HEK293 (cell line): ENCODE measurements at regions not wholly inside any gene's neighbourhood (a gene's known extent, or its start where the extent isn't known, plus 50 kb on each side); places are given as distances from the start of the nearest gene placed in this dataset.

Experiments
- CTCF ChIA-PET: fragments of 350-600 bp; formaldehyde crosslinking; extraction: SDS; loops from one replicate; lab custom pipeline; 2021; ENCODE audit warnings: antibody characterized with exemption; lab: Yijun Ruan, JAX
- POLR2A ChIA-PET: fragments of 300-600 bp; formaldehyde crosslinking; extraction: SDS; loops from one replicate; lab custom pipeline; 2020; ENCODE audit warnings: antibody characterized with exemption, inconsistent platforms; lab: Yijun Ruan, JAX
- H3K27ac ChIP-seq: fragments of 200-500 bp; sonication (Bioruptor generic); 2 replicates; pipeline ENCODE4 v1.5.1; 2014; ENCODE audit warnings: low read depth, low read length, control low read depth, inconsistent platforms; ENCODE audit errors: extremely low read depth
- H3K36me3 ChIP-seq, 2 experiments: fragments of 200-500 bp in 1 of 2; sonication (Bioruptor generic) in 1 of 2; 1 replicate in 1 of 2; 2 replicates in 1 of 2; pipeline ENCODE4 v1.5.1; 2014 to 2017; ENCODE audit warnings: inconsistent platforms in 2 of 2, low read length in 2 of 2; ENCODE audit not compliant: control insufficient read depth in 2 of 2, insufficient read depth in 1 of 2
- H3K4me1 ChIP-seq: fragments of 200-500 bp; sonication (Bioruptor generic); 2 replicates; pipeline ENCODE4 v1.5.1; 2014; ENCODE audit warnings: mild to moderate bottlenecking, low read length, inconsistent platforms; ENCODE audit not compliant: control insufficient read depth, insufficient read depth
- H3K4me3 ChIP-seq: 2 replicates; pipeline ENCODE4 v1.5.1; 2011; ENCODE audit warnings: low read depth, mild to moderate bottlenecking, control low read depth, low read length, moderate library complexity
- H3K9me3 ChIP-seq: fragments of 200-500 bp; sonication (Bioruptor generic); 2 replicates; pipeline ENCODE4 v1.5.1; 2014; ENCODE audit warnings: low read depth, low read length, inconsistent platforms; ENCODE audit not compliant: control insufficient read depth, insufficient read depth
- SETDB1 ChIP-seq: IDR thresholded peaks from one replicate; pipeline ENCODE4 v1.6.1; 2017; ENCODE audit warnings: mild to moderate bottlenecking, low read length, moderate library complexity, mixed read lengths; ENCODE audit not compliant: insufficient read length
- ZFP37 ChIP-seq: fragments of 450-650 bp; formaldehyde crosslinking; IDR thresholded peaks from 2 replicates; pipeline ENCODE4 v1.5.1; 2016; ENCODE audit warnings: missing biosample characterization, missing genetic modification characterization
- ZNF175 ChIP-seq: fragments of 450-650 bp; formaldehyde crosslinking; IDR thresholded peaks from 2 replicates; pipeline ENCODE4 v1.5.1; 2016; ENCODE audit warnings: missing biosample characterization, missing genetic modification characterization
- ZNF202 ChIP-seq: fragments of 450-650 bp; formaldehyde crosslinking; IDR thresholded peaks from 2 replicates; pipeline ENCODE4 v1.5.1; 2016; ENCODE audit warnings: missing biosample characterization, missing genetic modification characterization, borderline replicate concordance
- ZNF26 ChIP-seq: fragments of 450-650 bp; formaldehyde crosslinking; IDR thresholded peaks from 2 replicates; pipeline ENCODE4 v1.5.1; 2016; ENCODE audit warnings: missing biosample characterization, missing genetic modification characterization
- ZNF266 ChIP-seq: fragments of 450-650 bp; formaldehyde crosslinking; IDR thresholded peaks from 2 replicates; pipeline ENCODE4 v1.5.1; 2016; ENCODE audit warnings: missing biosample characterization, missing genetic modification characterization, low read depth
- ZNF280D ChIP-seq: fragments of 450-650 bp; formaldehyde crosslinking; IDR thresholded peaks from 2 replicates; pipeline ENCODE4 v1.5.1; 2016; ENCODE audit warnings: missing biosample characterization, missing genetic modification characterization
- ZNF292 ChIP-seq: fragments of 450-650 bp; formaldehyde crosslinking; IDR thresholded peaks from 2 replicates; pipeline ENCODE4 v1.5.1; 2016; ENCODE audit warnings: low read depth, missing biosample characterization, missing genetic modification characterization, borderline replicate concordance
- ZNF747 ChIP-seq: fragments of 450-650 bp; formaldehyde crosslinking; IDR thresholded peaks from 2 replicates; pipeline ENCODE4 v1.5.1; 2016; ENCODE audit warnings: missing biosample characterization, missing genetic modification characterization
- ZNF776 ChIP-seq: fragments of 450-650 bp; formaldehyde crosslinking; IDR thresholded peaks from 2 replicates; pipeline ENCODE4 v1.5.0; 2017; ENCODE audit warnings: missing biosample characterization, missing genetic modification characterization, borderline replicate concordance
- ZXDB ChIP-seq: fragments of 450-650 bp; formaldehyde crosslinking; IDR thresholded peaks from 2 replicates; pipeline ENCODE4 v1.5.1; 2016; ENCODE audit warnings: missing biosample characterization, missing genetic modification characterization
- TF ChIP-seq, protein P1 (sequence below): fragments of 450-650 bp; formaldehyde crosslinking; IDR thresholded peaks from 2 replicates; pipeline ENCODE4 v1.5.1; 2016; ENCODE audit warnings: missing biosample characterization, missing genetic modification characterization
- TF ChIP-seq, protein P2 (sequence below): fragments of 450-650 bp; formaldehyde crosslinking; IDR thresholded peaks from 2 replicates; pipeline ENCODE4 v1.5.1; 2016; ENCODE audit warnings: missing biosample characterization, missing genetic modification characterization
- TF ChIP-seq, protein P3 (sequence below): fragments of 450-650 bp; formaldehyde crosslinking; IDR thresholded peaks from 2 replicates; pipeline ENCODE4; 2016; ENCODE audit warnings: missing biosample characterization, missing genetic modification characterization

DNA sequence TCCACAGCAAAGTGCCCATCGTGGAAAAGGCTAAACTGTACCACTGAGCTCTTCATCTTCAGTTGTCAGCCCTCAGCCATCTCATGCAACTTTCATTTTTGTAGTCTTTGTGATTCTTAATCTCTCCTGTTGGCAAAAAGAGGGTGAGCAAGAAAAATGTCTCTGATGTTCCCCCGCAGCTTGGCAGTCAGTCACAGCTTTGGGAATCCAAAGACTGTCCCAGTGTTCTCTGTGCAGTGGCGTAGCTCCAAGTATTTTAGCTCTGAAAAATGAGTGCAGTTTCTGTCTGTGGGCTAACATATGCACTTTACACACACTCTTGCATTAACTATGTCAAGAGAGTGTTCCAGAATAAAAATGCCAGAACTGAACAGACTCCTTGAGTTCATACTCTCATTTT is 372.2 kb downstream of the TMEM232 start:
- ChIA-PET CTCF (interaction anchor here (1.0 kb wide), 1 partner anchor 272 kb away, joined by 3 read pairs; no protein-coding TSS in a partner anchor), POLR2A (no interaction called here)
- H3K4me3 ChIP-seq, result no peak overlapping the region
- no peak overlapping the region for H3K27ac ChIP-seq
- no peaks in the 10 kb centered on the region for H3K36me3 ChIP-seq
- no peaks in the 10 kb centered on the region for H3K9me3 ChIP-seq
- no peaks in the 10 kb centered on the region for H3K4me1 ChIP-seq
- no peak for TF ChIP-seq ZNF202 (tag by site-specific recombination)
- TF ChIP-seq ZFP37 (tag by site-specific recombination), result no peak
- TF ChIP-seq ZNF26, result no peak
- TF ChIP-seq ZNF175 (tag by site-specific recombination), result no peak
- TF ChIP-seq, protein P1, sequence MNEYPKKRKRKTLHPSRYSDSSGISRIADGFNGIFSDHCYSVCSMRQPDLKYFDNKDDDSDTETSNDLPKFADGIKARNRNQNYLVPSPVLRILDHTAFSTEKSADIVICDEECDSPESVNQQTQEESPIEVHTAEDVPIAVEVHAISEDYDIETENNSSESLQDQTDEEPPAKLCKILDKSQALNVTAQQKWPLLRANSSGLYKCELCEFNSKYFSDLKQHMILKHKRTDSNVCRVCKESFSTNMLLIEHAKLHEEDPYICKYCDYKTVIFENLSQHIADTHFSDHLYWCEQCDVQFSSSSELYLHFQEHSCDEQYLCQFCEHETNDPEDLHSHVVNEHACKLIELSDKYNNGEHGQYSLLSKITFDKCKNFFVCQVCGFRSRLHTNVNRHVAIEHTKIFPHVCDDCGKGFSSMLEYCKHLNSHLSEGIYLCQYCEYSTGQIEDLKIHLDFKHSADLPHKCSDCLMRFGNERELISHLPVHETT (tag by site-specific recombination), result no peak
- TF ChIP-seq ZNF266 (tag by site-specific recombination), result no peak
- TF ChIP-seq, protein P2, sequence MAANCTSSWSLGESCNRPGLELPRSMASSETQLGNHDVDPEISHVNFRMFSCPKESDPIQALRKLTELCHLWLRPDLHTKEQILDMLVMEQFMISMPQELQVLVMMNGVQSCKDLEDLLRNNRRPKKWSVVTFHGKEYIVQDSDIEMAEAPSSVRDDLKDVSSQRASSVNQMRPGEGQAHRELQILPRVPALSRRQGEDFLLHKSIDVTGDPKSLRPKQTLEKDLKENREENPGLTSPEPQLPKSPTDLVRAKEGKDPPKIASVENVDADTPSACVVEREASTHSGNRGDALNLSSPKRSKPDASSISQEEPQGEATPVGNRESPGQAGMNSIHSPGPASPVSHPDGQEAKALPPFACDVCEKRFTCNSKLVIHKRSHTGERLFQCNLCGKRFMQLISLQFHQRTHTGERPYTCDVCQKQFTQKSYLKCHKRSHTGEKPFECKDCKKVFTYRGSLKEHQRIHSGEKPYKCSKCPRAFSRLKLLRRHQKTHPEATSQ, result no peak
- no peak for TF ChIP-seq ZNF747 (tag by site-specific recombination)
- TF ChIP-seq ZNF292 (tag by site-specific recombination), result no peak
- TF ChIP-seq ZXDB, result no peak

GRCh38 chr5:110354915-110355644 is 371.4 kb downstream of the TMEM232 start:
- Histone ChIP-seq H3K4me3 (no peak overlapping the region), H3K4me1 (no peaks in the 10 kb centered on the region), H3K9me3 (no peaks in the 10 kb centered on the region), H3K36me3 (no peaks in the 10 kb centered on the region), H3K27ac (no peak overlapping the region)
- TF ChIP-seq, protein P3, sequence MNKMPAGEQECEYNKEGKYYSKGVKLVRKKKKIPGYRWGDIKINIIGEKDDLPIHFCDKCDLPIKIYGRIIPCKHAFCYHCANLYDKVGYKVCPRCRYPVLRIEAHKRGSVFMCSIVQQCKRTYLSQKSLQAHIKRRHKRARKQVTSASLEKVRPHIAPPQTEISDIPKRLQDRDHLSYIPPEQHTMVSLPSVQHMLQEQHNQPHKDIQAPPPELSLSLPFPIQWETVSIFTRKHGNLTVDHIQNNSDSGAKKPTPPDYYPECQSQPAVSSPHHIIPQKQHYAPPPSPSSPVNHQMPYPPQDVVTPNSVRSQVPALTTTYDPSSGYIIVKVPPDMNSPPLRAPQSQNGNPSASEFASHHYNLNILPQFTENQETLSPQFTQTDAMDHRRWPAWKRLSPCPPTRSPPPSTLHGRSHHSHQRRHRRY (tag by site-specific recombination), result no peak
- TF ChIP-seq SETDB1 (no peak), ZNF280D (tag by site-specific recombination) (no peak), ZNF776 (tag by site-specific recombination) (no peak)
- ChIA-PET POLR2A (no interaction called here), CTCF (no interaction called here)
